GM12878 (cell line): ENCODE measurements at regions not wholly inside any gene's neighbourhood (a gene's known extent, or its start where the extent isn't known, plus 50 kb on each side); places are given as distances from the start of the nearest gene placed in this dataset.

Source experiments
- ATAC-seq: fragments of 200-7000 bp; cut with Tn5 transposase; 3 replicates; pipeline ENCODE4 v1.9.1; 2020; ENCODE audit warnings: mild to moderate bottlenecking, moderate library complexity
- BruUV-seq: library from RNA; stranded (reverse); fragments of 400-500 nt; replicated peaks from 2 replicates; lab custom pipeline; 2021; lab: Mats Ljungman, UMichigan
- CTCF ChIA-PET: fragments of 300-600 bp; sonication (Branson Sonifier 250); formaldehyde crosslinking; extraction: SDS; loops from one replicate; lab custom pipeline; 2021; ENCODE audit warnings: inconsistent platforms; lab: Yijun Ruan, JAX
- POLR2A ChIA-PET: fragments of 350-600 bp; formaldehyde crosslinking; extraction: SDS; loops from one replicate; lab custom pipeline; 2021; ENCODE audit warnings: inconsistent platforms; lab: Charles Lee
- RAD21 ChIA-PET: fragments of 300-600 bp; sonication (Branson Sonifier 250); formaldehyde crosslinking; loops from one replicate; lab custom pipeline; 2023; ENCODE audit warnings: antibody characterized with exemption; ENCODE audit not compliant: unreplicated experiment; lab: Charles Lee
- SMC1A ChIA-PET: fragments of 300-600 bp; sonication (Branson Sonifier 250); formaldehyde crosslinking; loops from one replicate; lab custom pipeline; 2023; ENCODE audit not compliant: unreplicated experiment, uncharacterized antibody; lab: Charles Lee
- DNase-seq: peaks from one replicate; pipeline ENCODE4 v3.0.0-alpha.2; 2011; ENCODE audit warnings: low read depth, low spot score
- FAIRE-seq: peaks from 3 replicates; lab custom pipeline; 2011; peaks lifted over from hg19 to GRCh38; lab: Jason Lieb, UNC
- H2AFZ ChIP-seq: 2 replicates; pipeline ENCODE4 v1.6.0; 2011; ENCODE audit warnings: low read depth, low read length, control low read depth; ENCODE audit not compliant: control insufficient read depth
- H3K27ac ChIP-seq: 2 replicates; pipeline ENCODE4 v1.5.1; 2011; ENCODE audit warnings: control low read depth; ENCODE audit not compliant: control insufficient read depth, insufficient read depth
- H3K27me3 ChIP-seq, 2 experiments: replicated peaks in 1 of 2; 2 replicates each; pipeline versions ENCODE4 v1.6.0 to v1.6.1; 2011; ENCODE audit warnings: low read length in 1 of 2; ENCODE audit not compliant: control insufficient read depth in 2 of 2, insufficient read depth in 2 of 2
- H3K36me3 ChIP-seq, 2 experiments: 2 replicates each; pipeline ENCODE4 v1.5.1; 2011; ENCODE audit warnings: low read length in 1 of 2; ENCODE audit not compliant: control insufficient read depth in 2 of 2, insufficient read depth in 2 of 2
- H3K4me1 ChIP-seq: 2 replicates; pipeline ENCODE4 v1.6.1; 2011; ENCODE audit warnings: mild to moderate bottlenecking, low read length, moderate library complexity, mixed read lengths; ENCODE audit not compliant: control insufficient read depth, insufficient read depth
- H3K4me2 ChIP-seq: 2 replicates; pipeline ENCODE4 v1.6.0; 2011; ENCODE audit warnings: control low read depth; ENCODE audit not compliant: control insufficient read depth, insufficient read depth
- H3K4me3 ChIP-seq: fragments of 200-600 bp; sonication (generic); 2 replicates; pipeline ENCODE4 v1.5.1; 2016
- H3K79me2 ChIP-seq: 2 replicates; pipeline ENCODE4 v1.6.0; 2011; ENCODE audit warnings: low read length; ENCODE audit not compliant: control insufficient read depth, insufficient read depth
- H3K9ac ChIP-seq: 2 replicates; pipeline ENCODE4 v1.8.0; 2011; ENCODE audit warnings: low read length, control low read depth, mixed read lengths; ENCODE audit not compliant: control insufficient read depth, insufficient read depth
- H3K9me3 ChIP-seq: replicated peaks from 3 replicates; pipeline ENCODE4 v1.5.1; 2011; ENCODE audit warnings: mild to moderate bottlenecking, low read length; ENCODE audit not compliant: control insufficient read depth, insufficient read depth
- H4K20me1 ChIP-seq: 2 replicates; pipeline ENCODE4 v1.6.0; 2011; ENCODE audit not compliant: control insufficient read depth, insufficient read depth
- CHD2 ChIP-seq: IDR thresholded peaks from 2 replicates; pipeline ENCODE4 v1.6.1; 2011; ENCODE audit warnings: low read depth, low read length, improper control_type of control experiment, borderline replicate concordance
- HDAC2 ChIP-seq: fragments of 200-600 bp; sonication (generic); IDR thresholded peaks from 2 replicates; pipeline ENCODE4 v1.6.1; 2017
- KLF5 ChIP-seq: fragments of 450-650 bp; IDR thresholded peaks from 2 replicates; pipeline ENCODE4 v1.6.1; 2014; ENCODE audit warnings: mild to moderate bottlenecking; ENCODE audit not compliant: partially characterized antibody
- MXI1 ChIP-seq: fragments of 150-350 bp; IDR thresholded peaks from 2 replicates; pipeline ENCODE4 v1.6.1; 2011; ENCODE audit warnings: low read depth, mild to moderate bottlenecking, inconsistent platforms, low read length, improper control_type of control experiment
- MYB ChIP-seq: fragments of 150-350 bp; IDR thresholded peaks from 2 replicates; pipeline ENCODE4 v1.6.1; 2014; ENCODE audit warnings: mild to moderate bottlenecking, low read depth, low read length, borderline replicate concordance
- MYC ChIP-seq: IDR thresholded peaks from 2 replicates; pipeline ENCODE4 v1.6.1; 2011; ENCODE audit warnings: mild to moderate bottlenecking, low read length, moderate library complexity, inconsistent platforms; ENCODE audit not compliant: insufficient read depth, insufficient replicate concordance, insufficient read length, severe bottlenecking
- NR2C2 ChIP-seq: IDR thresholded peaks from 2 replicates; pipeline ENCODE4 v1.6.1; 2011; ENCODE audit warnings: borderline replicate concordance, low read depth; ENCODE audit not compliant: control insufficient read depth, insufficient read length
- POU2F2 ChIP-seq: IDR thresholded peaks from 3 replicates; pipeline ENCODE4 v1.6.1; 2011; ENCODE audit warnings: low read depth, mild to moderate bottlenecking, low read length, borderline replicate concordance
- RCOR1 ChIP-seq: conservative IDR thresholded peaks from 2 replicates; pipeline ENCODE4 v1.6.1; 2012; ENCODE audit warnings: low read depth, low read length, improper control_type of control experiment
- RELA ChIP-seq: fragments of 450-650 bp; IDR thresholded peaks from 2 replicates; pipeline ENCODE4 v1.8.0; 2014; ENCODE audit warnings: borderline replicate concordance; ENCODE audit not compliant: partially characterized antibody
- RUNX3 ChIP-seq: IDR thresholded peaks from 2 replicates; pipeline ENCODE4 v1.6.1; 2012; ENCODE audit warnings: low read length, inconsistent platforms
- SREBF2 ChIP-seq: IDR thresholded peaks from 2 replicates; pipeline ENCODE4 v1.6.1; 2012; ENCODE audit warnings: mild to moderate bottlenecking, low read length
- ZNF622 ChIP-seq: fragments of 450-650 bp; IDR thresholded peaks from 2 replicates; pipeline ENCODE4 v1.6.1; 2017; ENCODE audit warnings: mild to moderate bottlenecking, inconsistent platforms
- WGBS: methylation state at CpG from one replicate; pipeline ENCODE4 v1.1.6; 2016; ENCODE audit warnings: low lambda C conversion rate; ENCODE audit not compliant: insufficient replicate concordance, insufficient coverage; ENCODE audit errors: missing lambda C conversion rate; 5-methylcytosine and 5-hydroxymethylcytosine counted together
- in situ Hi-C: fragments of 300-500 bp; cut with MboI; formaldehyde crosslinking; loops from 9 replicates; pipeline ENCODE4 v1.14.3; 2018; ENCODE audit warnings: mixed read lengths
- intact Hi-C: fragments of 100-400 bp; cut with micrococcal nuclease; formaldehyde crosslinking; loops from one replicate; pipeline ENCODE4 v1.14.2; 2022; ENCODE audit not compliant: unreplicated experiment
- TF ChIP-seq, protein P1 (sequence below): fragments of 450-650 bp; IDR thresholded peaks from 2 replicates; pipeline ENCODE4 v1.6.1; 2017; ENCODE audit warnings: low read depth, mild to moderate bottlenecking, moderate library complexity
- TF ChIP-seq, protein P2 (sequence below): IDR thresholded peaks from 2 replicates; pipeline ENCODE4 v1.6.1; 2012; ENCODE audit warnings: low read depth, low read length, improper control_type of control experiment

DNA sequence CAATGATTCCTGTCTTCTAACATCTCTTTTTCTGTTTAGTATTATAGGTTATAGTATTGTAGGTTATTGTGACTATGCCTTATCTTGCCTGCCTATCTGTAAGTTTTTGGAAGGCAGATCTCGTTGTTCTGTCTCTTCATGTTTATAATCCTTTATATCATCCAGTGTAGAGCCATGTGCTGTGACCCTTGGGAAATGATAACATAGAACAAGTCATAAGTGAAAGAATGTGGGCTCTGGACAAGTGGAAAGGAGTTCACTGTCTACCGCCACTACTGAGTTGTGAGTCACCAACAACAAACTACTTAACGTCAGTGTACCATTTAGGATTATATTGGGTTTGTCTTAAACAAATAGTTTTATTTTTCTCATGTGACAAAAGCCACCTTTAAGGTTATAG, 139.3 kb downstream of the LYPLAL1 start:
- no peak for FAIRE-seq
- no peak overlapping the region for H2AFZ ChIP-seq
- H3K79me2 ChIP-seq: no peaks in the 10 kb centered on the region
- H3K9me3 ChIP-seq: no peaks in the 10 kb centered on the region; the same call in 2 of the 3 replicates
- ATAC-seq: no peak
- no TSS peak for BruUV-seq
- H3K36me3 ChIP-seq: no peaks in the 10 kb centered on the region
- 68% methylated on average over 3 of the region's 3 CpGs for WGBS
- TF ChIP-seq POU2F2: no peak
- RAD21 ChIA-PET: no interaction called here
- no peak for DNase-seq
- no peak overlapping the region for H3K4me3 ChIP-seq
- no peaks in the 10 kb centered on the region for H4K20me1 ChIP-seq
- no peak overlapping the region for H3K4me2 ChIP-seq
- no peaks in the 10 kb centered on the region for H3K27me3 ChIP-seq
- no peak overlapping the region for H3K27ac ChIP-seq
- no peaks in the 10 kb centered on the region for H3K4me1 ChIP-seq
- in situ Hi-C loops (no loop called here), intact Hi-C loops (no loop called here)
- CTCF ChIA-PET: no interaction called here
- POLR2A ChIA-PET: no interaction called here
- SMC1A ChIA-PET: no interaction called here
- no peak overlapping the region for H3K9ac ChIP-seq

DNA sequence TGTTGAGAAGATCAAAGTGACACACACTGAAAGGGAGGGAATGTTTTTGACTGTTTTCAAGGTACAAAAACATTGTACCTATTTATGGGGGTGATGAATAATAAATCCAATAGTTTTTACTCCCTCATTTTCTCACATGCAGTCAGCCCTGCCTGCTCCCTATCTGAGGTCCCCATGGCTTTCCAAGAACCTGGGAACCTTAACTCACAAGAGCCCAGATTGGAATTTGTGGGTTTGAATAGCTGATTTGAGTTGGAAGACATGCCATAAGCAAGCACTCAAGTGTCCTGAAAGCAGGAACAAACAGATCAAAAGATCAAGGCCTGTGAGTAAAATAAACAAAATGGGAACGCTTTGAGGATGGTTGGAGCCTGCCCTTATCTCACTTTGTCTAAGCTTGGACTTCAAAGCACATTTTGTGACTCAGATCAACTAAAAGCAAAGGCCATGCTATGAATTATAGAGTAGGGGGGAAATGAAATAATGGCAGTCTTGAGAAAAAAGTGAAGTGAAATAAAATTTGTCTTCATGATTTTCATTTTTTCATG, 136.6 kb downstream of the LYPLAL1 start:
- 0% methylated on average over 1 of the region's 1 CpG for WGBS
- CTCF ChIA-PET: no interaction called here
- H3K4me3 ChIP-seq: no peak overlapping the region
- no peaks in the 10 kb centered on the region for H3K4me1 ChIP-seq
- RAD21 ChIA-PET: no interaction called here
- no peak overlapping the region for H3K4me2 ChIP-seq
- H3K27me3 ChIP-seq: no peaks in the 10 kb centered on the region
- no peaks in the 10 kb centered on the region for H4K20me1 ChIP-seq
- POLR2A ChIA-PET: no interaction called here
- BruUV-seq: no TSS peak
- DNase-seq: no peak
- FAIRE-seq: no peak
- in situ Hi-C loops (no loop called here), intact Hi-C loops (no loop called here)
- H2AFZ ChIP-seq: no peak overlapping the region
- H3K79me2 ChIP-seq: no peaks in the 10 kb centered on the region
- no peak overlapping the region for H3K27ac ChIP-seq
- ATAC-seq: no peak
- SMC1A ChIA-PET: no interaction called here
- no peaks in the 10 kb centered on the region for H3K36me3 ChIP-seq
- no peaks in the 10 kb centered on the region; the same call in 2 of the 3 replicates for H3K9me3 ChIP-seq
- no peak overlapping the region for H3K9ac ChIP-seq
- TF ChIP-seq RELA: no peak
- TF ChIP-seq CHD2: no peak
- TF ChIP-seq RUNX3: no peak
- no peak for TF ChIP-seq MYB
- no peak for TF ChIP-seq MYC
- no peak for TF ChIP-seq NR2C2
- TF ChIP-seq, protein P1, sequence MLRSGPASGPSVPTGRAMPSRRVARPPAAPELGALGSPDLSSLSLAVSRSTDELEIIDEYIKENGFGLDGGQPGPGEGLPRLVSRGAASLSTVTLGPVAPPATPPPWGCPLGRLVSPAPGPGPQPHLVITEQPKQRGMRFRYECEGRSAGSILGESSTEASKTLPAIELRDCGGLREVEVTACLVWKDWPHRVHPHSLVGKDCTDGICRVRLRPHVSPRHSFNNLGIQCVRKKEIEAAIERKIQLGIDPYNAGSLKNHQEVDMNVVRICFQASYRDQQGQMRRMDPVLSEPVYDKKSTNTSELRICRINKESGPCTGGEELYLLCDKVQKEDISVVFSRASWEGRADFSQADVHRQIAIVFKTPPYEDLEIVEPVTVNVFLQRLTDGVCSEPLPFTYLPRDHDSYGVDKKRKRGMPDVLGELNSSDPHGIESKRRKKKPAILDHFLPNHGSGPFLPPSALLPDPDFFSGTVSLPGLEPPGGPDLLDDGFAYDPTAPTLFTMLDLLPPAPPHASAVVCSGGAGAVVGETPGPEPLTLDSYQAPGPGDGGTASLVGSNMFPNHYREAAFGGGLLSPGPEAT: no peak
- TF ChIP-seq SREBF2: no peak
- TF ChIP-seq MXI1: no peak
- TF ChIP-seq RCOR1: no peak
- no peak for TF ChIP-seq ZNF622
- no peak for TF ChIP-seq KLF5
- TF ChIP-seq, protein P2, sequence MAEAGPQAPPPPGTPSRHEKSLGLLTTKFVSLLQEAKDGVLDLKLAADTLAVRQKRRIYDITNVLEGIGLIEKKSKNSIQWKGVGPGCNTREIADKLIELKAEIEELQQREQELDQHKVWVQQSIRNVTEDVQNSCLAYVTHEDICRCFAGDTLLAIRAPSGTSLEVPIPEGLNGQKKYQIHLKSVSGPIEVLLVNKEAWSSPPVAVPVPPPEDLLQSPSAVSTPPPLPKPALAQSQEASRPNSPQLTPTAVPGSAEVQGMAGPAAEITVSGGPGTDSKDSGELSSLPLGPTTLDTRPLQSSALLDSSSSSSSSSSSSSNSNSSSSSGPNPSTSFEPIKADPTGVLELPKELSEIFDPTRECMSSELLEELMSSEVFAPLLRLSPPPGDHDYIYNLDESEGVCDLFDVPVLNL: no peak
- TF ChIP-seq HDAC2: no peak
